Upper lobe of left lung (tissue), 6 donors: ENCODE measurements at regions not wholly inside any gene's neighbourhood (a gene's known extent, or its start where the extent isn't known, plus 50 kb on each side); places are given as distances from the start of the nearest gene placed in this dataset.
A peak's percentile ranks its signal among the peaks of the same experiment; 100 is the strongest.
"Not testable (repeated sequence)": the region's sequence is repeated elsewhere in the genome, so short reads cannot be mapped to it uniquely, and the experiment has no call there.

ENCODE experiments used
- ATAC-seq, 2 donors: fragments of 200-7000 bp; cut with Tn5 transposase; one replicate each; pipeline ENCODE4 v1.9.1; 2022; ENCODE audit warnings: mild to moderate bottlenecking in 2 of 2, moderate library complexity in 2 of 2; ENCODE audit not compliant: low FRiP score in 2 of 2
- DNase-seq, 2 donors: peaks; one replicate each; pipeline ENCODE4 v3.0.0-alpha.2; 2019 to 2020
- H3K27ac ChIP-seq, 4 donors: fragments of 200-600 bp; sonication (generic); one replicate each; pipeline ENCODE4 v1.5.1; 2016 to 2019
- H3K27me3 ChIP-seq, 4 donors: fragments of 200-600 bp; sonication (generic); one replicate each; pipeline ENCODE4 v1.5.1; 2017 to 2019
- H3K36me3 ChIP-seq, 4 donors: fragments of 200-600 bp; sonication (generic); one replicate each; pipeline ENCODE4 v1.5.1; 2016 to 2019
- H3K4me1 ChIP-seq, 4 donors: fragments of 200-600 bp; sonication (generic); one replicate each; pipeline ENCODE4 v1.5.1; 2018 to 2019
- H3K4me3 ChIP-seq, 4 donors: fragments of 200-600 bp; sonication (generic); one replicate each; pipeline ENCODE4 v1.5.1; 2017 to 2019; ENCODE audit warnings: mild to moderate bottlenecking in 2 of 4, moderate library complexity in 1 of 4
- H3K9me3 ChIP-seq, 4 donors: fragments of 200-600 bp; sonication (generic); one replicate each; pipeline ENCODE4 v1.5.1; 2018 to 2019
- CTCF ChIP-seq, 6 experiments: fragments of 450-650 bp in 4 of 6; fragments of 200-600 bp in 2 of 6; sonication (generic) in 2 of 6; IDR thresholded peaks; one replicate each; pipeline ENCODE4 v1.5.1; 2016 to 2019; ENCODE audit warnings: antibody characterized with exemption in 6 of 6
- EP300 ChIP-seq, 4 donors: sonication (generic); formaldehyde crosslinking; IDR thresholded peaks; one replicate each; pipeline ENCODE4 v1.5.1; 2017; ENCODE audit warnings: antibody characterized with exemption in 4 of 4, control low read depth in 2 of 4
- POLR2A ChIP-seq, 4 donors: fragments of 450-650 bp; IDR thresholded peaks; one replicate each; pipeline ENCODE4 v1.5.1; 2016 to 2017; ENCODE audit warnings: antibody characterized with exemption in 4 of 4, mild to moderate bottlenecking in 2 of 4
- POLR2AphosphoS5 ChIP-seq, 2 donors: sonication (generic); formaldehyde crosslinking; IDR thresholded peaks; one replicate each; pipeline ENCODE4 v1.5.1; 2017; ENCODE audit warnings: antibody characterized with exemption in 2 of 2
- WGBS, 2 donors: methylation state at CpG; one replicate each; pipeline ENCODE4 v1.1.5; 2017 to 2018; 5-methylcytosine and 5-hydroxymethylcytosine counted together
- donor health status: DM: no; HTN: no; CAD: no; lungs with moderate emphysema.
- donor health status: DM: no; HTN: yes; CAD: no; lungs with severe emphysema.

GRCh38 chr21:32823296-32823695 lies 51.7 kb upstream of the PAXBP1 start:
- not testable (repeated sequence) for H3K4me3 ChIP-seq, H3K36me3 ChIP-seq, ATAC-seq, DNase-seq, H3K27ac ChIP-seq, H3K27me3 ChIP-seq, H3K9me3 ChIP-seq, H3K4me1 ChIP-seq
- WGBS, 2 donors = 68 to 72% methylated on average over 1 of the region's 1 CpG

GRCh38 chr21:32824950-32825349 lies 53.4 kb upstream of the PAXBP1 start:
- no peaks in the 10 kb centered on the region for H3K27me3 ChIP-seq
- TF ChIP-seq EP300 (IDR thresholded peaks at IDR 0.05) (no peak), CTCF (IDR thresholded peaks at IDR 0.05) (no peak), POLR2A (IDR thresholded peaks at IDR 0.05) (no peak), POLR2AphosphoS5 (IDR thresholded peaks at IDR 0.05) (no peak)
- WGBS, 2 donors = 84 to 94% methylated on average over 1 of the region's 1 CpG
- no peaks in the 10 kb centered on the region for H3K9me3 ChIP-seq
- no peaks in the 10 kb centered on the region for H3K4me1 ChIP-seq
- no peak overlapping the region for H3K27ac ChIP-seq
- H3K4me3 ChIP-seq = no peak overlapping the region
- no peak for ATAC-seq
- H3K36me3 ChIP-seq = no peaks in the 10 kb centered on the region
- no peak for DNase-seq

GRCh38 chr21:32826329-32827167 lies 55.0 kb upstream of the PAXBP1 start:
- DNase-seq (peak in 1 of 2 donors; percentile 27), ATAC-seq (peak; percentile 70 to 85)
- TF ChIP-seq POLR2AphosphoS5 (IDR thresholded peaks at IDR 0.05) (no peak), CTCF (IDR thresholded peaks at IDR 0.05) (peak in 5 of 6 experiments; percentile 31 to 60 (median 53)), EP300 (IDR thresholded peaks at IDR 0.05) (no peak)
- Histone ChIP-seq H3K36me3 (no peaks in the 10 kb centered on the region), H3K27me3 (no peaks in the 10 kb centered on the region), H3K4me3 (no peak overlapping the region), H3K27ac (no peak overlapping the region), H3K4me1 (no peaks in the 10 kb centered on the region), H3K9me3 (no peaks in the 10 kb centered on the region)
- WGBS, 2 donors = 53 to 60% methylated on average over 9 of the region's 9 CpGs

- Histone ChIP-seq H3K4me1 (peaks cover 0 to 2% (median 0%) of the 10 kb centered on the region in 4 donors), H3K27ac (no peak overlapping the region), H3K9me3 (no peaks in the 10 kb centered on the region), H3K27me3 (no peaks in the 10 kb centered on the region), H3K4me3 (no peak overlapping the region), H3K36me3 (no peaks in the 10 kb centered on the region)
- 67 to 81% methylated on average over 4 of the region's 4 CpGs for WGBS, 2 donors
- TF ChIP-seq POLR2AphosphoS5 (IDR thresholded peaks at IDR 0.05) (no peak), CTCF (IDR thresholded peaks at IDR 0.05) (no peak)
- DNase-seq (no peak), ATAC-seq (no peak)
Observed at GRCh38 chr21:32828908-32829307, 57.4 kb upstream of the PAXBP1 start.

- Histone ChIP-seq H3K27ac (no peak overlapping the region), H3K4me1 (peaks cover 0 to 2% (median 0%) of the 10 kb centered on the region in 4 donors), H3K4me3 (no peak overlapping the region), H3K27me3 (no peaks in the 10 kb centered on the region), H3K9me3 (no peaks in the 10 kb centered on the region), H3K36me3 (no peaks in the 10 kb centered on the region)
- no peak for TF ChIP-seq POLR2A (IDR thresholded peaks at IDR 0.05)
- no peak for TF ChIP-seq CTCF (IDR thresholded peaks at IDR 0.05)
- TF ChIP-seq POLR2AphosphoS5 (IDR thresholded peaks at IDR 0.05) = no peak
- no peak for TF ChIP-seq EP300 (IDR thresholded peaks at IDR 0.05)
- ATAC-seq (no peak), DNase-seq (no peak)
- WGBS, 2 donors = 98 to 100% methylated on average over 2 of the region's 2 CpGs
Observed at GRCh38 chr21:32829504-32829903, 57.9 kb upstream of the PAXBP1 start.

- not testable (repeated sequence) for H3K36me3 ChIP-seq, DNase-seq, H3K4me1 ChIP-seq, H3K9me3 ChIP-seq, H3K27ac ChIP-seq, ATAC-seq, H3K4me3 ChIP-seq, H3K27me3 ChIP-seq
- WGBS, 2 donors = 88 to 92% methylated on average over 10 of the region's 10 CpGs
Observed at GRCh38 chr21:32831779-32832178, 60.2 kb upstream of the PAXBP1 start.
